GM10266 (cell line): ENCODE measurements at regions not wholly inside any gene's neighbourhood (a gene's known extent, or its start where the extent isn't known, plus 50 kb on each side); places are given as distances from the start of the nearest gene placed in this dataset.

Experiments used
- DNase-seq: peaks from one replicate; pipeline ENCODE4 v3.0.0; 2012; ENCODE audit errors: extremely low spot score
- CTCF ChIP-seq: IDR thresholded peaks from 2 replicates; pipeline ENCODE4 v1.5.1; 2012; ENCODE audit warnings: mild to moderate bottlenecking, low read depth; ENCODE audit not compliant: control insufficient read depth, insufficient read depth; ENCODE audit errors: missing control alignments

- no peak for DNase-seq
- no peak for TF ChIP-seq CTCF
Observed at GRCh38 chr2:105560157-105560556, 161.3 kb upstream of the FHL2 start.

- TF ChIP-seq CTCF, result no peak
- DNase-seq, result no peak
Observed at GRCh38 chr2:105557021-105557920, 158.4 kb upstream of the FHL2 start.

GRCh38 chr2:105556366-105556765 is 157.5 kb upstream of the FHL2 start:
- no peak for TF ChIP-seq CTCF
- no peak for DNase-seq

- no peak for DNase-seq
- TF ChIP-seq CTCF, result no peak
Observed at GRCh38 chr2:105554235-105554634, 155.4 kb upstream of the FHL2 start.

GRCh38 chr2:105553538-105554196 is 154.8 kb upstream of the FHL2 start:
- DNase-seq, result no peak
- TF ChIP-seq CTCF, result no peak

GRCh38 chr2:105546628-105546974 is 147.8 kb upstream of the FHL2 start:
- DNase-seq, result no peak

More at GRCh38 chr2:105546628-105546974, 147.8 kb upstream of the FHL2 start:
- TF ChIP-seq CTCF, result no peak
